HepG2 (cell line): ENCODE measurements at regions not wholly inside any gene's neighbourhood (a gene's known extent, or its start where the extent isn't known, plus 50 kb on each side); places are given as distances from the start of the nearest gene placed in this dataset.

Source experiments
- ATAC-seq: fragments of 200-7000 bp; cut with Tn5 transposase; 3 replicates; pipeline ENCODE4 v1.9.1; 2020; ENCODE audit warnings: mild to moderate bottlenecking, moderate library complexity
- BruUV-seq: library from RNA; stranded (reverse); fragments of 400-500 nt; replicated peaks from 2 replicates; lab custom pipeline; 2021; lab: Mats Ljungman, UMichigan
- CTCF ChIA-PET: fragments of 300-600 bp; formaldehyde crosslinking; extraction: SDS; loops from one replicate; lab custom pipeline; 2021; ENCODE audit warnings: low total read pairs, inconsistent platforms, low intra/inter-chr PET ratio; lab: Yijun Ruan, JAX
- POLR2A ChIA-PET: fragments of 350-600 bp; sonication (Branson Sonifier 250); formaldehyde crosslinking; loops from one replicate; lab custom pipeline; 2020; ENCODE audit warnings: antibody characterized with exemption, inconsistent platforms; lab: Yijun Ruan, JAX
- DNase-seq: peaks from one replicate; pipeline ENCODE4 v3.0.0-alpha.2; 2015; ENCODE audit warnings: low spot score
- FAIRE-seq: peaks from 3 replicates; lab custom pipeline; 2011; peaks lifted over from hg19 to GRCh38; lab: Jason Lieb, UNC
- H2AFZ ChIP-seq: one replicate; pipeline ENCODE4 v1.6.1; 2011; ENCODE audit warnings: low read length, inconsistent platforms
- H3K27ac ChIP-seq: fragments of 300-600 bp; 3 replicates; pipeline ENCODE4 v1.8.0; 2011; ENCODE audit warnings: mixed run types, mild to moderate bottlenecking, mixed read lengths, low read length, inconsistent platforms; ENCODE audit not compliant: insufficient read depth; ENCODE audit errors: extremely low read length
- H3K27me3 ChIP-seq, 2 experiments: fragments of 200-600 bp in 1 of 2; 2 replicates in 1 of 2; 3 replicates in 1 of 2; pipeline versions ENCODE4 v1.6.0 to v1.8.0; 2011; ENCODE audit warnings: low read length in 2 of 2, mild to moderate bottlenecking in 2 of 2, moderate library complexity in 2 of 2, inconsistent platforms in 1 of 2; ENCODE audit not compliant: insufficient read depth in 2 of 2, control insufficient read depth in 1 of 2
- H3K36me3 ChIP-seq, 2 experiments: fragments of 200-600 bp in 1 of 2; replicated peaks in 1 of 2; 2 replicates in 1 of 2; 3 replicates in 1 of 2; pipeline versions ENCODE4 v1.5.1 to v1.8.0; 2011; ENCODE audit warnings: low read length in 2 of 2, inconsistent platforms in 1 of 2; ENCODE audit not compliant: insufficient read depth in 2 of 2, control insufficient read depth in 1 of 2
- H3K4me1 ChIP-seq: 2 replicates; pipeline ENCODE4 v1.5.1; 2012; ENCODE audit warnings: low read length, inconsistent platforms; ENCODE audit not compliant: insufficient read depth
- H3K4me2 ChIP-seq: 2 replicates; pipeline ENCODE4 v1.6.0; 2011; ENCODE audit warnings: low read depth, low read length, inconsistent platforms
- H3K4me3 ChIP-seq, 3 experiments: fragments of 200-600 bp in 1 of 3; sonication (generic), shearing (Covaris generic) in 1 of 3; replicated peaks in 1 of 3; 2 replicates each; pipeline ENCODE4 v1.5.1; 2011 to 2016; ENCODE audit warnings: low read length in 3 of 3, inconsistent platforms in 2 of 3, low read depth in 2 of 3, mild to moderate bottlenecking in 2 of 3, control low read depth in 1 of 3, mixed read lengths in 1 of 3; ENCODE audit not compliant: insufficient read depth in 1 of 3
- H3K79me2 ChIP-seq: one replicate; pipeline ENCODE4 v1.6.1; 2011; ENCODE audit warnings: low read length, inconsistent platforms; ENCODE audit not compliant: insufficient read depth
- H3K9ac ChIP-seq: 2 replicates; pipeline ENCODE4 v1.6.0; 2011; ENCODE audit warnings: mild to moderate bottlenecking, low read depth, low read length, inconsistent platforms; ENCODE audit not compliant: insufficient read depth
- H3K9me3 ChIP-seq: 2 replicates; pipeline ENCODE4 v1.5.1; 2012; ENCODE audit warnings: mild to moderate bottlenecking, low read length
- H4K20me1 ChIP-seq: 2 replicates; pipeline ENCODE4 v1.6.0; 2011; ENCODE audit warnings: inconsistent platforms, mild to moderate bottlenecking, low read length, moderate library complexity; ENCODE audit not compliant: insufficient read depth
- ARID2 ChIP-seq: sonication (generic); formaldehyde crosslinking; IDR thresholded peaks from 2 replicates; pipeline ENCODE4 v1.8.1; 2022; ENCODE audit warnings: mild to moderate bottlenecking, missing genetic modification reagents, borderline replicate concordance
- CBX5 ChIP-seq: sonication (generic); formaldehyde crosslinking; IDR thresholded peaks from 2 replicates; pipeline ENCODE4 v1.4.0; 2020; ENCODE audit warnings: missing genetic modification reagents, borderline replicate concordance
- FOXC1 ChIP-seq: sonication (generic); formaldehyde crosslinking; IDR thresholded peaks from 2 replicates; pipeline ENCODE4 v1.8.0; 2022; ENCODE audit warnings: mild to moderate bottlenecking, missing genetic modification reagents, borderline replicate concordance
- HOXA5 ChIP-seq: sonication (generic); formaldehyde crosslinking; IDR thresholded peaks from 2 replicates; pipeline ENCODE4 v1.4.0; 2020; ENCODE audit warnings: missing genetic modification reagents
- MED1 ChIP-seq: sonication (generic); formaldehyde crosslinking; IDR thresholded peaks from 2 replicates; pipeline ENCODE4 v1.4.0; 2020; ENCODE audit warnings: missing genetic modification reagents
- PLRG1 ChIP-seq: fragments of 450-650 bp; conservative IDR thresholded peaks from 2 replicates; pipeline ENCODE4 v1.6.1; 2016
- SCMH1 ChIP-seq: sonication (generic); formaldehyde crosslinking; IDR thresholded peaks from 2 replicates; pipeline ENCODE4 v1.9.0; 2021; ENCODE audit warnings: missing genetic modification reagents, mild to moderate bottlenecking, borderline replicate concordance
- THAP11 ChIP-seq: IDR thresholded peaks from 2 replicates; pipeline ENCODE4 v1.6.1; 2016; ENCODE audit warnings: missing biosample characterization, missing genetic modification reagents
- USF2 ChIP-seq, 2 experiments: sonication (generic) in 1 of 2; formaldehyde crosslinking in 1 of 2; IDR thresholded peaks; 2 replicates each; pipeline versions ENCODE4 v1.5.1 to v1.6.1; 2011 to 2020; ENCODE audit warnings: borderline replicate concordance in 1 of 2, low read depth in 1 of 2, low read length in 1 of 2, mild to moderate bottlenecking in 1 of 2, missing genetic modification reagents in 1 of 2, moderate library complexity in 1 of 2
- ZBTB7B ChIP-seq: sonication (generic); formaldehyde crosslinking; IDR thresholded peaks from 2 replicates; pipeline ENCODE4 v1.4.0; 2020; ENCODE audit warnings: missing genetic modification reagents
- ZMYM3 ChIP-seq: sonication (generic); formaldehyde crosslinking; IDR thresholded peaks from 2 replicates; pipeline ENCODE4 v1.5.1; 2020; ENCODE audit warnings: mild to moderate bottlenecking, missing genetic modification reagents
- ZNF570 ChIP-seq: sonication (generic); formaldehyde crosslinking; IDR thresholded peaks from 2 replicates; pipeline ENCODE4 v1.4.0; 2020; ENCODE audit warnings: mild to moderate bottlenecking, missing genetic modification reagents, borderline replicate concordance
- ZNF788 ChIP-seq: sonication (generic); formaldehyde crosslinking; IDR thresholded peaks from 2 replicates; pipeline ENCODE4 v1.5.0; 2020; ENCODE audit warnings: mild to moderate bottlenecking, missing genetic modification reagents, borderline replicate concordance
- WGBS: methylation state at CpG from one replicate; pipeline ENCODE4 v1.1.6; 2017; ENCODE audit warnings: low lambda C conversion rate; 5-methylcytosine and 5-hydroxymethylcytosine counted together
- in situ Hi-C: cut with HindIII; loops from 2 replicates; pipeline ENCODE4 v1.10.0; 2017; ENCODE audit warnings: low pct_unique_long_range_greater_than_20kb; ENCODE audit not compliant: extremely low pct_ligation_motif_present
- intact Hi-C: fragments of 100-400 bp; cut with micrococcal nuclease; formaldehyde crosslinking; loops from one replicate; pipeline ENCODE4 v1.10.0; 2022; ENCODE audit not compliant: unreplicated experiment

DNA sequence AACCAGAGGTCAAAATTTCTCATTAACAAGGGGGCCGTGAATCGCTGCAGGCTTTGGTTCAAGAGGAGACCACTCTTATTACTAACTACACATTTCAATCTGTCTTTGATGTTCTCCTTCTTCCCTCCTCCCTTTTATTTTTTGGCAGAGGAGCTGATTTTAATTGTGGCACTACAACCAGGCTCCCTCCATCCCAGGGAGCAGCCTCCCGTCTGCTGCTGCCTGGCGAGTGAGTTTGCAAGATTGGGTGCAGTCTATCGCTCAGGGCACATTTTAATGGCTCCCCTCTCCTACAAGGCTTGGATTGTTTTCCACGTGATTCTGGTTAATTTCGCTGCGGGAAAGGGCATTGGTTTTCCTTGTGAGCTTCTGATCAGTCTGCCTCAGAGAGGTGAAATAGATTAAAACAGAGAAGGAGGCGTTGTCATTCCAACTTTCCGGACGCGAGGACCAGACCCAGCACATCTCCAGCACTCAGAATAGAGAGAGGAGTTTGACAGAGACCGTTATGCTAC lies 81.4 kb downstream of the KCTD15 start:
- Histone ChIP-seq H3K4me3 (no peak overlapping the region), H3K36me3 (no peaks in the 10 kb centered on the region), H3K79me2 (no peaks in the 10 kb centered on the region), H3K9ac (no peak overlapping the region), H3K9me3 (no peaks in the 10 kb centered on the region), H3K4me2 (no peak overlapping the region), H3K27me3 (peaks cover 2 to 19% of the 10 kb centered on the region in 2 experiments; a peak in 4 of 5 replicates), H4K20me1 (no peaks in the 10 kb centered on the region), H3K4me1 (no peaks in the 10 kb centered on the region), H3K27ac (no peak overlapping the region), H2AFZ (no peak overlapping the region)
- ChIA-PET CTCF (no interaction called here), POLR2A (no interaction called here)
- FAIRE-seq = no peak
- no peak for TF ChIP-seq ZNF570 (CRISPR knock-in tag)
- no peak for TF ChIP-seq ZMYM3
- TF ChIP-seq PLRG1 = no peak
- TF ChIP-seq FOXC1 (CRISPR knock-in tag) = no peak
- TF ChIP-seq ARID2 (CRISPR knock-in tag) = no peak
- TF ChIP-seq SCMH1 (CRISPR knock-in tag) = no peak
- TF ChIP-seq ZNF788 (CRISPR knock-in tag) = no peak
- no peak for TF ChIP-seq CBX5 (CRISPR knock-in tag)
- no peak for TF ChIP-seq THAP11 (CRISPR knock-in tag)
- TF ChIP-seq USF2 (IDR thresholded peaks at IDR 0.05; ENCODE audit: low read depth, low read length) = no peak
- no peak for TF ChIP-seq USF2 (CRISPR knock-in tag; IDR thresholded peaks at IDR 0.05; ENCODE audit: borderline replicate concordance)
- TF ChIP-seq MED1 (CRISPR knock-in tag) = no peak
- no peak for TF ChIP-seq HOXA5 (CRISPR knock-in tag)
- TF ChIP-seq ZBTB7B (CRISPR knock-in tag) = no peak
- in situ Hi-C loops (no loop called here), intact Hi-C loops (no loop called here)
- ATAC-seq = no peak
- DNase-seq = no peak
- 40% methylated on average over 13 of the region's 13 CpGs for WGBS
- BruUV-seq = no TSS peak
